Testis (tissue), 2 donors: ENCODE measurements at regions not wholly inside any gene's neighbourhood (a gene's known extent, or its start where the extent isn't known, plus 50 kb on each side); places are given as distances from the start of the nearest gene placed in this dataset.

Experiments used
- CTCF ChIP-seq, 3 experiments: fragments of 450-650 bp in 2 of 3; fragments of 200-600 bp in 1 of 3; sonication (generic) in 1 of 3; IDR thresholded peaks; one replicate each; pipeline ENCODE4 v1.5.1; 2016 to 2019; ENCODE audit warnings: antibody characterized with exemption in 3 of 3, mild to moderate bottlenecking in 2 of 3, moderate library complexity in 1 of 3
- POLR2A ChIP-seq: fragments of 450-650 bp; IDR thresholded peaks from one replicate; pipeline ENCODE4 v1.6.1; 2017; ENCODE audit warnings: antibody characterized with exemption, mild to moderate bottlenecking, moderate library complexity

- TF ChIP-seq CTCF (IDR thresholded peaks at IDR 0.05) (no peak), POLR2A (no peak)
Observed at GRCh38 chr13:31955101-31955500, 76.5 kb upstream of the FRY start.
